Stimulated activated CD4-positive, alpha-beta T cell treated with anti-CD3 and anti-CD28 coated beads, Interleukin-4, amount 100 ng/mL, for 24 hours (primary cell): ENCODE measurements at regions not wholly inside any gene's neighbourhood (a gene's known extent, or its start where the extent isn't known, plus 50 kb on each side); places are given as distances from the start of the nearest gene placed in this dataset.

ENCODE experiments used
- DNase-seq: peaks from one replicate; pipeline ENCODE4 v3.0.0-alpha.2; 2020

GRCh38 chr11:134716582-134716981 is 304.5 kb upstream of the B3GAT1 start:
- no peak for DNase-seq

- no peak for DNase-seq
These were observed 302.1 kb upstream of the B3GAT1 start for GRCh38 chr11:134714021-134714656.

GRCh38 chr11:134712228-134713145 is 300.4 kb upstream of the B3GAT1 start:
- DNase-seq, result no peak

GRCh38 chr11:134711588-134711987 is 299.5 kb upstream of the B3GAT1 start:
- no peak for DNase-seq

- no peak for DNase-seq
These were observed 298.9 kb upstream of the B3GAT1 start for GRCh38 chr11:134710861-134711407.

- no peak for DNase-seq
These were observed 293.8 kb upstream of the B3GAT1 start for GRCh38 chr11:134705858-134706257.

- DNase-seq, result no peak
These were observed 290.8 kb upstream of the B3GAT1 start for GRCh38 chr11:134702827-134703226.

GRCh38 chr11:134701564-134702165 is 289.6 kb upstream of the B3GAT1 start:
- DNase-seq, result no peak

- no peak for DNase-seq
These were observed 288.1 kb upstream of the B3GAT1 start for GRCh38 chr11:134700101-134700640.

- DNase-seq, result no peak
These were observed 284.4 kb upstream of the B3GAT1 start for GRCh38 chr11:134696455-134696854.

- no peak for DNase-seq
These were observed 279.9 kb upstream of the B3GAT1 start for GRCh38 chr11:134691985-134692384.

GRCh38 chr11:134691295-134691873 is 279.3 kb upstream of the B3GAT1 start:
- no peak for DNase-seq

- no peak for DNase-seq
These were observed 277.8 kb upstream of the B3GAT1 start for GRCh38 chr11:134689886-134690285.

- no peak for DNase-seq
These were observed 275.5 kb upstream of the B3GAT1 start for GRCh38 chr11:134687548-134687947.

- no peak for DNase-seq
These were observed 274.5 kb upstream of the B3GAT1 start for GRCh38 chr11:134686460-134687061.

- no peak for DNase-seq
These were observed 273.8 kb upstream of the B3GAT1 start for GRCh38 chr11:134685793-134686380.

GRCh38 chr11:134684576-134684975 is 272.5 kb upstream of the B3GAT1 start:
- no peak for DNase-seq

- no peak for DNase-seq
These were observed 271.8 kb upstream of the B3GAT1 start for GRCh38 chr11:134683860-134684259.

- no peak for DNase-seq
These were observed 270.5 kb upstream of the B3GAT1 start for GRCh38 chr11:134682577-134682976.

- no peak for DNase-seq
These were observed 267.6 kb upstream of the B3GAT1 start for GRCh38 chr11:134679592-134679991.

GRCh38 chr11:134678744-134679143 is 266.7 kb upstream of the B3GAT1 start:
- no peak for DNase-seq
